Ureter (tissue), 1 donor: ENCODE measurements at regions not wholly inside any gene's neighbourhood (a gene's known extent, or its start where the extent isn't known, plus 50 kb on each side); places are given as distances from the start of the nearest gene placed in this dataset.
"Not testable (repeated sequence)": the region's sequence is repeated elsewhere in the genome, so short reads cannot be mapped to it uniquely, and the experiment has no call there.

Experiments used
- DNase-seq: peaks from one replicate; pipeline ENCODE4 v3.0.0-alpha.2; 2020; ENCODE audit warnings: low spot score
- donor health status: DM: yes; HTN: yes; CAD: no.

DNA sequence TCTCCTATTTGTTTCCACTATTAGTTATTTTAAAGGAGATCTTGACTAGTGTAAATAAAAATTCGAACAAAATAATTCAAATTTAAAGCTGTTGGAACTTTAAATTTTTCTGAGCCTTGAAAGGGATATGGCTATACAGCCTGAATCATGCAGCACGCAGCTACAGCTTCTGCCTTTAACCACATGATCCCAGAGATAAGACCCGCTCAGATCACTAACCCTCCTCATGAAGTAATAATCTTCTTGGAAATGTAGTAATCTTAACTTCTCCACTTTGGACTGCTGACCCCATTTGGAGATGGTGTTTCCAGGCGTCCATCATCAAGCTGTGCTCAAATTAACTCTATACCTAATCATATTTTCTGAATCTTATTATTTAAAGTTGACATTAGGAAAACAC lies 336.6 kb downstream of the DSC3 start:
- DNase-seq, result no peak

DNA sequence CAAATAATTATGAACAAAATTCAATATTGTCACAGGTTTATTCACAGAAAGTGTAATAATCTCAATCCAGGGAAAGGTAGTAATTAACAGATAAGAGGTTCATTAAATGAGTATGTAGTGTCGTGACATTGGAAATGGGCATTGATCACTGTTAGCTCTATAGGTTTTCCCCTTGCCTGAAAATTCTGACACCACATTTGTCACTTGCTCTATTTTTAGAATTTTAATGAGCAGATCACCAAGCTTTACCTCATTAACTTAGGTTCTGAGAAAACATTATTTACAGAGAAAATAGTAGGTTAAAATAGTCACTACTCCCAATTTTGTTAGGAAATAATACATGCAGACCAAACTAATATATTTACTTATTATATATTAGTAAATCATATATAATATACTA lies 344.0 kb downstream of the DSC3 start:
- no peak for DNase-seq

DNA sequence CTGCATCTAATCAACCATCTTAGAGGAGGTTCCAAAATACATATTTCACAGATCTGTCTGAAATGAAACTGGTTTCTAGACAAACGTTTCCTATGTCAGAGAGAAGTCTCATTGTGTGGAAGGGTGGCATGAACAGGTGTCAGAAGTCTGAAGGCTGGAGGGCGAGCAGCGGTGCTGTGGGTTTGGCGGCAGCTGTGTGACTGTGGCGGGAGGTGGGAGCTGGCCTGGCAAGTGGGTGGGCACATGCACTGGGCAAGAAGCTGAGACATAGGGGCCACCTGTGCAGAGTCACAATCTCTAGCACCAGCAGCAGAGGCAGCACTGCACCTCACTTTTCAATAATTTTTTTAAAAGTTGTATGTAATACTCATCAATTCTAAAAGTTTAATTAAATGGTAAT lies 346.3 kb downstream of the DSC3 start:
- no peak for DNase-seq

DNA sequence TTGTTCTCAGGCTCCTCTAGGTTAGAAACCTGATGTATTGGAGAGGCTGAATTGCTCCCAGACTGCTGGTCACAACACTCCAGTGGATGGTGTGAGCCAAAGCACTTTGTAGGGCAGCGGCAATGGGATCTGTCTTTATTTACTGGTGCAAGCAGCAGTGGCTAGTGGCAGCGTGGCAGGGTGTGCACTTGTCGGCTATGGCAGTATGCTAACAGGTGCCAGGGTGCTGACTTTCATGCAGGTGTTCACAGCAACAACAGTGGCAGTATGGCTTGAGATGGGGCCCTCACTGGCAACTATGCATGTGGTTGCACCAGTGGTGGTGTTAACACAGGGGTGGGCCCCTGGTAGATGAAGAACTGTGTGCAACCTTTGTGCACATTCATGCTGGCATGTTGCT lies 347.8 kb downstream of the DSC3 start:
- DNase-seq, result no peak

DNA sequence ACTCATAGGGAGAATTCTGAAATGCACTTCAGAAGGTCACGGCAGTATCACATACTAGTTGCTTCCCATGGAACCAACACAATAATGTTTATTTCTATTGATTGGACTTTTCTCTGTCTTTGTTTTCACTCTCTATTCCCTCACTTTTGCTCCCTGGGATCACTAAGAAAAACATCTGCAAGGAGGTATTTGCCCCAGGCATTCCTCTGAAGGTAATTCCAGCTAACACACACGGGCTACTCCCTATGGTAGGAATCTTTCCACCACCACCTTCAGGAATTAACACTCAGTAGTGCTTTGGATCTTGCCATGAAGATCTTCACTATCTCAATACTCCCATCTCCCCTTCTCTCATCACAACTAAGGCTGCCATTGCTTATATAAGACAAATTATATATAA lies 353.3 kb downstream of the DSC3 start:
- no peak for DNase-seq

DNA sequence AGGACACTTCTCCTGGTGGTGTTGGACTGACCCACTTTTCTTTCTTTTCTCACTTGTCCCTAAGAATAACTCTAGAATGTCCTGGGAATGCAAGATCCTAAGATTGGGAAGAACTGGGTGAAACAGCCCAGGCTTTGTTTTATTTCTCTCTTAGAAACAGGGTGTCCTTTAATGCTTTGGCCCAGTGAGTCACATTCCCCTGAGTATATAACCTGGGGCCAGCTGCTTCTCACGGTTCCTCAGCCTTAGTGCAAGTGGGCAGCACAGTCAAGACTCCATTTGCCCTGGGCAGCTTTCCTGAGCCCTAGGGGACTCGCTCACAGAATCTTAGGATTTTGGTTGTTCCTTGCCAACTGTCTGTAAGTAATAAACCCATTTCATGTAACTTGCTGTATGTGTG lies 355.0 kb downstream of the DSC3 start:
- no peak for DNase-seq

DNA sequence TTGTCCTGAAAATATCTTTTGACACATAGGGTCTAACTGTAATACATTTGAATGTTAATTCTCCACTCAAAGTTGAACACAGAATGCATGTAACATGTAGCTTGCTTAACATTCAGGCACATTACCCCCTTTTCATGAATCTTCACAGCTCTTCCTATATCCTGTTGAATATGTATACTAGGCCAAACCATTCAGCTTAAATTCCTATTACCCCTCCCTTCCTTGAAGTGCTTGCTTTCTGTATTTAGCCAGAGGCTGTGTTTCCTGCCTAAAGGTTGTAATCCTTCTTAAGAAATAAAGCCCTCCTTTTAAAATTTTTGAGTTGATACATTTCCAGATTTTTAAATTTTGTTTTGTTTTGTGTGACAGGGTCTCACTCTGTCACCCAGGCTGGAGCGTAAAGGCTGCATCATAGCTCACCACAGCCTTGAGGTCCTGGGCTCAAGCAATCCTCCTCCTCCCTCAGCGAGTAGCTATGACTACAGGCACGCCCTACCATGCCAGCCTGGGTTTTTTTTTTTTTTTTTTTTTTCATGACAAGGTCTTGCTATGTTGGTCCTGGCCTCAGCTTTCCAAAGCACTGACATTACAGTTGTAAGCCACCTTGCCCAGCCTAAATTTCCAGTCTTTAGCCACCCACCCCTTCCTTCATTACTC lies 357.6 kb downstream of the DSC3 start:
- DNase-seq, result no peak

DNA sequence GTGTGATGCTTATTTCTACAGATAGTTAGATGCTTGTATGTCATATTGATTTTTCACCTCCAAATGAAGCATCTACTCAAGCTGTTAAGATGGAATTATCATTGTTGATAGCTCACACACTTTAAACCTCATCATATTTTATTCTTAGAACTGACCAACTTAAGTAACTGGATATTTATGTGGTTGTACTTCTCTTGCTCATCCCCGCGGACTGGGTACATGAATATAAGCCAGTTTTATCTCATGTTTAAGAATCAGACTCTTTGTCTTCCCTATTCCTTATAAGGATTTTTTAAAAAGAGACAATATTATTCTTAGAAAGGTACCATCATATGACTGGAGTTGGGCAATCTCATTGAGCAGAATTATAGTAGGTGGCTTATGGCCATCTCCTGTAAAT lies 358.7 kb downstream of the DSC3 start:
- no peak for DNase-seq

DNA sequence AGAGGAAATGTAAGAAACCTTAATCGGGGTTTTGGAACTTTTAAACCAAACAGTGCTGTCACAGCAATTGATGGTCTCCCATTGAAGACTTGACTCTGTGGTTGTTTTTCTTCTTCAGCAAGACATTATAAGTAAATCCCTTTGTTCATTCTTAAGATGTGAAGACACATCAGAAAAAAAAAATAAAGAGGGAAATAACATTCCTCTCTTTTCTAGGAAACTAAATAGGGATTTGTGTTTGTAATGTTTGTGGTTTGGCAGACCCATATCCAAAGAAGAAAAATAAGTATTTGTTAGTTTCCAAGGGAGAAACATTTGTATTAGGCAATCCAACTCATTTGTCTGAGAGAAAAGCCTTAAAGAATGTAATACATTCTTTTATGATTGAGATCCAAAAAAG lies 359.9 kb downstream of the DSC3 start:
- DNase-seq, result no peak

DNA sequence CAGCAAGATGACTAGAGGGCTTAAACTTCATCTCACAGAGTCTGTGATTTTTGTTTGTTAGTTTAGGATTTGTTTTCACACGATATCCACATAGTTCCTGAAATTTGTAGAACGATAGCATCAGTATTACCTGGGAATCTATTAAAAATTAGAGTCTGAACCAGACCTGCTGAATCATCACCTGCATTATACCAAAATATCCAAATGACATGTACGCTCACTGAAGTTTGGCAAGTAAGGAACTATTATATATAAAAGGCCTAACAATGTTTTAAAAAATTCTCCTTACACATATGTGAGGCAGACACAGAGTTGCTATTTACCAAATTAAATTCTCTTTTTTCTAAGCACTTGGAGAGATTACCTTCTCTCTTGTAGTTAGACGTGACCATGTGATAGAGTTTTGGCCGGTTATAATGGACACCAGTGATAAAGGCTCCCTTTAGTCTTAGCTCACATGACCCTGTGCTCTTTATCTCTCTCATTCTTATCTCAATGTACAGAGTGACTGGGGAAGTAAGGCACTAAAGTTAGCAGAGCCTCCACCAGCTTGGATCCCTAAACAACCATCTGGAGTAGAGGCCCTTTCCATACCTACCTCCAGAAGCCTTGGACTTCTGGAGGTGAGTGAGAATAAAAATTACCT lies 363.1 kb downstream of the DSC3 start:
- no peak for DNase-seq

DNA sequence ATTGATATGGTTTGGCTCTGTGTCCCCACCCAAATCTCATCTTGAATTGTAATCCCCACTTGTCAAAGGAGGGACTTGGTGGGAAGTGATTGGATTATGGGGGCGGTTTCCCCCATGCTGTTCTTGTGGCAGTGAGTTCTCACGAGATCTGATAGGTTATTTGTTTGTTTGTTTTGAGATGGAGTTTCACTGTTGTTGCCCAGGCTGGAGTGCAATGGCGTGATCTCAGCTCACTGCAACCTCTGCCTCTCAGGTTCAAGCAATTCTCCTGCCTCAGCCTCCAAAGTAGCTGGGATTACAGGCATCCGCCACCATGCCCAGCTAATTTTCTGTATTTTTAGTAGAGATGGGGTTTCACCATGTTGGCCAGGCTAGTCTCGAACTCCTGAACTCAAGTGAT lies 364.7 kb downstream of the DSC3 start:
- DNase-seq, result not testable (repeated sequence)

DNA sequence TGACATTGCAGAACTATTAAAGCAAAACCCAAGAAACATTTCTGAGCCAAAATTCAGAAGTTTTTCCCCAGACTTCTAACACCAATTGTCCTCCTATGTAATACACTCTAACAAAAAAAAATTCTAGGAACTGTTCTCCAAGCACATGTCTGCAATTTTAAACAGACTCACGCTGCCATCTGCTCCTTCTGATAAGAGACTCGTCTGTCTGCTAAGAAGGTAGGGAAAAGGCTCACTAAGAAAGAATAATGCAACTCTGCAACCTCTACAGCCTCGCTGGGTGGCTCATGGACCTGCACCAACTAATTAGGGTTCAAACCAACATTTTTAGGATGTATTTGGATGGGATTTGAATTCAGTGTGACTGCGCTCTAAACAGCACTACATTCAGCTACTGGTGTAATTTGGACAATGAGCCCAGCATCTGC lies 366.5 kb downstream of the DSC3 start:
- no peak for DNase-seq

DNA sequence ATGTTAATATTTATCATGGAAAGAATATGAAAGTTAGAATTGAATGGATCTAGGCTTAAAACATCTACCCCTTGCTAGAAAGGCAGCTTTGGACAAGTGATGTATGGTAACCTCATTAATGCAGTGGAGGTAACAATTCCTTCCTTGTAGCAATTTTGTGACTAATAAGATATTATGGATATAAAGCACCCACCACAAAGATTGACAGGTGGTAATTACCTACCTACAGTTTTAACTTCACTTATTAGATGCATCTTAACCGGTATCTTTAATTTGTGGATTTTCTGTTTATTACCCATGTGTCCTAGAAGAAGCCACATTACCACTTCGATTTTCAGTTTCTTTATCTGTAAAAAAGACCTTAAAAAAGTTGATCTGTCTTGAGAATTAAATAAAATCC lies 367.0 kb downstream of the DSC3 start:
- DNase-seq, result no peak

DNA sequence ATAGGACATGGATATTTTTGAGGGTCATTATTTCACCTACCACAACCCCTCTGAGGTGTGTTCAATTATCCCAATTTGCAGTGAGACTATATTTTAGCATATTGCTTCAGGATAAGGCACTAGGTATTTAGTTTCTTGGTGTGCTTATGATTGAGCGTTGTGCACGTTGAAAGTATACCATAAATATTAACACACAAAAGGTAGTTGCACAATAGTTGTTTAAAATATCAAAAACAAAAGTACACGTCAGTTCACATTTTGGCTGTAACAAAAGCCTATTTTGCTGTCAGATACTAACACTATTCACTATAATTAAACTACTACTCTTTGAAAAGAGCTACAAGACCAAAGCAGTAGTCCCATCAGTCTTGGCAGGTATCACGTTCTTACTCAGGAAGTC lies 367.5 kb downstream of the DSC3 start:
- no peak for DNase-seq

DNA sequence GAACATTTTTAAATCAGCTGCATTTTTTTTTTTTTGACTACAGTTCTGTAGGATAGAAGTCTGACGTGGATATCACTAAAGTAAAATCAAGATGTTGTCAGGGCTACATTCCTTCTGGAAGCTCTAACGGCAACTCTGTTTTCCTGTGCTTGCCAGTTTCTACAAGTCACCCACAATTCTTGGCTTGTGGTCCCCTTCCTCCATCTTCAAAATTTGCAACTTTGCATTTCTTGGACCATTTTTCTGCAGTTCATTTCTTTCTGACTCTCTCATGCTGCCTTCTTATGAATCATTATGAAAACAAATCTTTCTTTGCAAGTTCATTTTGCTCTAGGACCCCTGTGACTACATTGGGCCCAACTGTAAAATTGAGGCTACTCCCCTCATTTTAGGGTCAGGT lies 367.9 kb downstream of the DSC3 start:
- DNase-seq, result no peak

DNA sequence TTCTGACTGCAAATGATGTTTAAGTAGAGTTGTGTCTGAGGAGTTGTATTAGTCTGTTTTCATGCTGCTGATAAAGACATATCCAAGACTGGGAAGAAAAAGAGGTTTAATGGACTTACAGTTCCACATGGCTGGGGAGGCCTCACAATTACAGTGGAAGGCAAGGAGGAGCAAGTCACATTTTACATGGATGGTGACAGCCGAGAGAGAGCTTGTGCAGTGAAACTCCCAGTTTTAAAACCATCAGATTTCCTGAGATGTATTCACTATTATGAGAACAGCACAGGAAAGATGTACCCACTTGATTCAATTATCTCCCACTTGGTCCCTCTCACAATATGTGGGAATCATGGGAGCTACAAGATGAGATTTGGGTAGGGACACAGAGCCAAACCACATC lies 370.1 kb downstream of the DSC3 start:
- not testable (repeated sequence) for DNase-seq

DNA sequence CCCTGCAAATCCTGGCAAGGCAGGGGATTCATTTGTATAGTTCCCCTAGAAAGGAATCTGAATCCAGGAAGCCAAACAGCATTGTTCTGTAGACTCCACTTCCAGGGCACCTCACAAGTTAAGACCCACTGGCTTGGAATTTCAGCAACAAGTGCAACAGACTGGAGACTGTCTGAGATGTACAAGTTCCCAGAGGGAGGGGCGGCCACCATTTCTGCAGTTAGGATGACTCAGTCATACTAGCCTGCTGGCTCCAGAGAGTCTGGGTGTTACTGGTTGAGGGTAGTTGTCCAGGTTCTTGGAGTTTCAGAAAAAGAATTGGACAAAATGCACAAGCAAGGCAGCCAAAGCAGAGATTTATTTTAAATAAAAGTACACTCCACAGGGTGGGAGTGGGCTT lies 384.2 kb downstream of the DSC3 start:
- DNase-seq, result no peak

DNA sequence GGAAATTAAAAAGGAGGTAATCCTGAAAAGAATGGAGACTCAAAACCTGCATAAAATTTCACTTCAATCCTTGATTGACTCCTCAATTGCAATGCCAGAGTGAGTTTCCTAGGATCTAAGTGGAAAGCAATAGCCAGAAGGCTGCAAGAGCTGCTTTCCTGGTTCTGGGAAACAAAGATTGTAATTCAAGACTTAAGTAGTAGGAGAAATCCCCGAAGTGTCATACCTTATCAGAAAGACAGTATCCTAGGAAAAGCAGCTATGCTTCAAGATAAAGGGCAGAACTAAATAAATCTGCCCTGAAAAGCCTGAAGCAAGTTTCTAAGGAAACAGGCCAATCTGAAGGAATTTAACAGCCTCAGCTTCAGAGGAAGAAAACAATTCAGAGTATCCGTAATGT lies 390.2 kb downstream of the DSC3 start:
- no peak for DNase-seq

DNA sequence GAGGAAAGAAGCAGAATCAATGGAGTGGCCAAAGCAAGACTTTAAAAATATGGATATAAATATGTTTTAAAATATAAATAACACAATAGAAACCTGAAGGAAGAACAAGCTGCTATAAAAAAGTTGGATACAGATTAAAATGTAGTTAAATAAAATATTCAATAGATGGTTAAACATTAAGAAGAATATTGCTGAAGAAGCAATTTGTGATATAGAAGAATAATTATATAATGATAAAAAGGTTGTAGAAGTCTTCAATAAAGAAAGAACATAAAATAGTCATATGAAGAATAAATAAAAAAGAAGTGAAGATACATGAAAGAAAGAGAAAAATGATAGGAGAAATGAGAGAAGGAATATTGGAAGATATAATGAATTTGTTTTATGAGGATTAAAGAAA lies 392.0 kb downstream of the DSC3 start:
- DNase-seq, result no peak

DNA sequence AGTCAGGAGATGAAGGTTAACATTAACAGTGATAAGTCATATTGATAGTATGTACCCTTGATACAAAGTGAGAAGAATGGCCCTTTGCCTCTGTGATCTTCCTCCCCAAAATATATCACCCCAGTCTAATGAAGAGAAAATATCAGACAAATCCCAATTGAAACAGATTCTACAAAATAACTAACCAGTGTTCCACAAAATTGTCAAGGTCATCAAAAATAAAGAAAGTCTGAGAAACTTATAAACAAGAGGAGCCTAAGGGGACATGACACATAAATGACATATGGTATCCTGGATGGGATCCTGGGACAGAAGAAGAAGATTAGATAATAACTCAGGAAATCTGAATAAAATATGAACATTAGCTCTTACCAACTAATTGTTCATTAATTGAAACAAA lies 398.4 kb downstream of the DSC3 start:
- DNase-seq, result no peak

DNA sequence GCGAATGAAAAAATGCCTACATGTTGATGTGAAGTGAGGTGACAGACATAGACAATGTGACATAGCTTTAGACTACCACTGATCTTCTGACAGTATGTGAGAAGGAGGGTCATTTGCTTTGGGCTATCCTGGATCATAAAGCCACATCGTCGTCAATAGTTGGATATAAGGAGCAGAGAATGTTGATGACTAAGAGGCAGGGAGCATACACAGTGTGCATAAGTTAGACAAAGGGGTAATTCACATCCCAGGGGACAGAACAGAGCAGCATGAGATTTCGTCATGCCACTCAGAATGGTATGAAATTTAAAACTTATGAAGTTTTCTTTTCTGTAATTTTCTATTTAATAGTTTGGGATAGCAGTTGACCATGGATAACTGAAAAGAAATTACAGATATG lies 403.2 kb downstream of the DSC3 start:
- no peak for DNase-seq

DNA sequence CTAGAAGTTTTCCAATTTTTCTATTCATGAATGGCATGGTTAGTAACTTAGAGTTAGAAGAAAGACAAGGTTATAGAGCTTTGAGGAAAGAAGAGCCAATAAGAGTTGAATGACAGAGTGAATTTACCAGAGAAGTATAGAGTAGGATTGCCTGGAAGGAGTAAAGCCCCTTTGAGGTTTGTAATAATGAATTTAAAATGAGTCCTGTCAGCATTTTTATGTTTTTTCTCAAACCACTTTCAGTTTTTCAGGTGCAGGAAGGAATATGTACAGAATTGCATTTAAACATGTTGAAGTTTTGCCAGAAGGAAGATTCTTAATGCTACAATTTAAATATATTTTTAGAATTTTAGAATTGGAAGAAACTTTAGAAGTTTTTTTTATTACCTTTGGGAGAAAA lies 408.3 kb downstream of the DSC3 start:
- no peak for DNase-seq

DNA sequence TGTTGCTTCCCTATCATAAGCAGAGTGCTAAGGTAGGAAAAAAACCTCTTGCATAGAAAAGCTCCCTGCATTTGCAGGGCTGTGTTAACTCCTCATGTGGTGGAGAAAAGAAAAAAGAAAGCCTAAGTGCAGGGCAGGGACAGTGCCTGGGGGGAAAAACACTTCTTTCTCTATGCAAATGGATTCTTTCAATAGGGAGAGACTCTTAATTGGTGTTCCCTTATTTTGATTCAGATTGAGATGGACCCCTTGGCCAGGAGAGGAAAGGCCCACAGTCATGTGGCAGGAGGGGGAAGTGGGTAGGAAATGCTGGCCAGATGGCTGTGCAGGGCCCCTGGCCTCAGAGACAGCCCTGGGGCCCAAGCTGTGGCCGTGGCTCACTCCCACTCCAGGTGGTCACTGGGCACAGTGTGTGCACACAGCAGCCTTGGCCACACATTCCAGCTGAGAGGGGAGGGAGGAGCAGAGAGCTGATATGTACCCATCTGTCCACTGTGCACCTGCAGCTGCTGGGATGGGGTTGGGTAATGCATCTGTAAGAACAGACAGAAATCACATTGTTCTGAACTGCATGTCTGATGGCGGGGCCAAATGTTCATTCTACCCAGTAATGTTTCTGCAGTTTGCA lies 410.4 kb downstream of the DSC3 start:
- no peak for DNase-seq

DNA sequence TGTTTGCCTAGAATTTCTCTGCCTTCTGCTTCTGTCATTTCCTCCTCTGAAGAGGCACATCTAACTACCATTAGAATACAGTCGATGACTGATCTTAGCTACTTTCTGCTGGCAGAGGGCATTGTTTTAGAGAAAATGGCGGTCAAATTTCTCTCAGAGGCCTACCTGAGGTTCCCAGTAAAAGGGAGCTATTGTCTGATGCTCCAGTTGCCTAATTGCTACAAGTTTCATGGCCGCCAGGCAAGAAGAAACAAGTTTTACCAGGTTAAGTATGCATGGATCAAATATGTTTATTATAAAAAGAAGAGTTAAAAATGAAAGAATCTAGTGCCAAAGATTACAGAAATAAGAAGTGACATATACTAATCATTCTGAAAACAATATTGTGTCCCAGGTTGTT lies 416.6 kb downstream of the DSC3 start:
- DNase-seq, result no peak
